Thyroid gland (tissue), 4 donors: ENCODE measurements at regions not wholly inside any gene's neighbourhood (a gene's known extent, or its start where the extent isn't known, plus 50 kb on each side); places are given as distances from the start of the nearest gene placed in this dataset.
"Not testable (repeated sequence)": the region's sequence is repeated elsewhere in the genome, so short reads cannot be mapped to it uniquely, and the experiment has no call there.

Experiments used
- POLR2A ChIP-seq, 2 donors: fragments of 450-650 bp; IDR thresholded peaks; one replicate each; pipeline ENCODE4 v1.6.1; 2017; ENCODE audit warnings: antibody characterized with exemption in 2 of 2, mild to moderate bottlenecking in 2 of 2, moderate library complexity in 1 of 2
- TF ChIP-seq, protein P1 (sequence below), 6 experiments: fragments of 200-600 bp in 3 of 6; fragments of 450-650 bp in 3 of 6; sonication (generic) in 3 of 6; IDR thresholded peaks; one replicate each; pipeline ENCODE4 v1.5.1; 2016 to 2019; ENCODE audit warnings: antibody characterized with exemption in 6 of 6, mild to moderate bottlenecking in 2 of 6, inconsistent platforms in 1 of 6, moderate library complexity in 1 of 6

DNA sequence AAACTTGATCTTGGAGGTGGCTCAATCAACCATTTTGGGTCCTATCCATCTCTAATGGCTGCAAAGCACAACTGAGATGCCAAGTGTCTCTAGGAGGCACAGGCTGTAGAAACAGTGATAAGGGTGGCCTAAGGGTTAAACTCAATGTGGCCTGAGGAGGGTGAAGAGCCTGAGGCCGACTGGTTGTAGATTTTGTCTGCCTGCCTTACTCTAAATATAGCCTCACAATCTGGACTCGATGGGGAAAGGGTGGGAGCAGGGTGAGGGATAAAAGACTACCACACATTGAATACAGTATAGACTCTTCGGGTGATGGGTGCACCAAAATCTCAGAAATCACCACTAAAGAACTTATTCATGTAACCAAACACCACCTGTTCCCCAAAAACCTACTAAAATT is 81.9 kb downstream of the TBC1D26 start:
- TF ChIP-seq, protein P1, sequence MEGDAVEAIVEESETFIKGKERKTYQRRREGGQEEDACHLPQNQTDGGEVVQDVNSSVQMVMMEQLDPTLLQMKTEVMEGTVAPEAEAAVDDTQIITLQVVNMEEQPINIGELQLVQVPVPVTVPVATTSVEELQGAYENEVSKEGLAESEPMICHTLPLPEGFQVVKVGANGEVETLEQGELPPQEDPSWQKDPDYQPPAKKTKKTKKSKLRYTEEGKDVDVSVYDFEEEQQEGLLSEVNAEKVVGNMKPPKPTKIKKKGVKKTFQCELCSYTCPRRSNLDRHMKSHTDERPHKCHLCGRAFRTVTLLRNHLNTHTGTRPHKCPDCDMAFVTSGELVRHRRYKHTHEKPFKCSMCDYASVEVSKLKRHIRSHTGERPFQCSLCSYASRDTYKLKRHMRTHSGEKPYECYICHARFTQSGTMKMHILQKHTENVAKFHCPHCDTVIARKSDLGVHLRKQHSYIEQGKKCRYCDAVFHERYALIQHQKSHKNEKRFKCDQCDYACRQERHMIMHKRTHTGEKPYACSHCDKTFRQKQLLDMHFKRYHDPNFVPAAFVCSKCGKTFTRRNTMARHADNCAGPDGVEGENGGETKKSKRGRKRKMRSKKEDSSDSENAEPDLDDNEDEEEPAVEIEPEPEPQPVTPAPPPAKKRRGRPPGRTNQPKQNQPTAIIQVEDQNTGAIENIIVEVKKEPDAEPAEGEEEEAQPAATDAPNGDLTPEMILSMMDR (IDR thresholded peaks at IDR 0.05), result not testable (repeated sequence)
- not testable (repeated sequence) for TF ChIP-seq POLR2A (IDR thresholded peaks at IDR 0.05)
